IMR-90 (cell line): ENCODE measurements at regions not wholly inside any gene's neighbourhood (a gene's known extent, or its start where the extent isn't known, plus 50 kb on each side); places are given as distances from the start of the nearest gene placed in this dataset.

Experiments
- ATAC-seq: fragments of 200-7000 bp; cut with Tn5 transposase; 2 replicates; pipeline ENCODE4 v1.9.1; 2020; ENCODE audit warnings: low read depth, mild to moderate bottlenecking, moderate library complexity
- BruUV-seq: library from RNA; stranded (reverse); fragments of 400-500 nt; replicated peaks from 2 replicates; lab custom pipeline; 2021; lab: Mats Ljungman, UMichigan
- CTCF ChIA-PET: fragments of 300-600 bp; formaldehyde crosslinking; extraction: SDS; loops from one replicate; lab custom pipeline; 2021; ENCODE audit warnings: antibody characterized with exemption; lab: Yijun Ruan, JAX
- POLR2A ChIA-PET: fragments of 300-600 bp; sonication (Branson Sonifier 250); formaldehyde crosslinking; loops from one replicate; lab custom pipeline; 2022; ENCODE audit warnings: antibody characterized with exemption; ENCODE audit not compliant: unreplicated experiment; lab: Charles Lee
- DNase-seq: peaks from one replicate; pipeline ENCODE4 v3.0.0; 2013
- H2AFZ ChIP-seq: replicated peaks from 2 replicates; pipeline ENCODE3; 2013; ENCODE audit warnings: low read length, mild to moderate bottlenecking; ENCODE audit not compliant: poor library complexity
- H2AK5ac ChIP-seq: 2 replicates; pipeline ENCODE4 v1.6.1; 2013; ENCODE audit warnings: low read depth, low read length, inconsistent platforms
- H2AK9ac ChIP-seq: replicated peaks from 2 replicates; pipeline ENCODE3; 2013; ENCODE audit warnings: mild to moderate bottlenecking, low read depth, low read length, moderate library complexity; ENCODE audit not compliant: poor library complexity
- H2BK120ac ChIP-seq: 2 replicates; pipeline ENCODE4 v1.6.1; 2013; ENCODE audit warnings: low read depth, low read length, inconsistent platforms
- H2BK15ac ChIP-seq: 3 replicates; pipeline ENCODE4 v1.6.1; 2013; ENCODE audit warnings: low read depth, low read length, inconsistent platforms
- H2BK20ac ChIP-seq: 2 replicates; pipeline ENCODE4 v1.6.1; 2013; ENCODE audit warnings: low read depth, mild to moderate bottlenecking, inconsistent platforms, low read length, moderate library complexity
- H2BK5ac ChIP-seq: 2 replicates; pipeline ENCODE4 v1.6.1; 2013; ENCODE audit warnings: mild to moderate bottlenecking, low read depth, low read length, inconsistent platforms; ENCODE audit not compliant: poor library complexity, severe bottlenecking
- H3K14ac ChIP-seq: replicated peaks from 2 replicates; pipeline ENCODE4 v1.6.1; 2013; ENCODE audit warnings: low read depth, low read length, inconsistent platforms
- H3K18ac ChIP-seq: 2 replicates; pipeline ENCODE4 v1.6.1; 2013; ENCODE audit warnings: low read depth, low read length, control low read depth
- H3K23ac ChIP-seq: 2 replicates; pipeline ENCODE4 v1.6.1; 2013; ENCODE audit warnings: low read depth, low read length, inconsistent platforms
- H3K27ac ChIP-seq: 2 replicates; pipeline ENCODE4 v1.5.1; 2013; ENCODE audit warnings: mild to moderate bottlenecking, control low read depth, low read length; ENCODE audit not compliant: insufficient read depth
- H3K27me3 ChIP-seq: 2 replicates; pipeline ENCODE4 v1.6.1; 2013; ENCODE audit warnings: low read length; ENCODE audit not compliant: control insufficient read depth, insufficient read depth
- H3K36me3 ChIP-seq: 2 replicates; pipeline ENCODE4 v1.6.1; 2013; ENCODE audit warnings: low read length, mixed read lengths; ENCODE audit not compliant: control insufficient read depth, insufficient read depth
- H3K4ac ChIP-seq: 2 replicates; pipeline ENCODE4 v1.6.1; 2013; ENCODE audit warnings: low read depth, low read length, inconsistent platforms
- H3K4me1 ChIP-seq: 2 replicates; pipeline ENCODE4 v1.6.1; 2013; ENCODE audit warnings: low read length, mixed read lengths; ENCODE audit not compliant: control insufficient read depth, insufficient read depth
- H3K4me2 ChIP-seq: 2 replicates; pipeline ENCODE4 v1.6.1; 2013; ENCODE audit warnings: low read depth, mild to moderate bottlenecking, control low read depth, low read length, moderate library complexity
- H3K4me3 ChIP-seq: 2 replicates; pipeline ENCODE4 v1.5.1; 2013; ENCODE audit warnings: low read depth, mild to moderate bottlenecking, control low read depth, low read length, moderate library complexity; ENCODE audit not compliant: insufficient read depth
- H3K56ac ChIP-seq: 2 replicates; pipeline ENCODE4 v1.6.1; 2013; ENCODE audit warnings: low read length, inconsistent platforms; ENCODE audit not compliant: insufficient read depth; ENCODE audit errors: extremely low read depth
- H3K79me1 ChIP-seq, 2 experiments: 2 replicates each; pipeline ENCODE4 v1.6.1; 2013; ENCODE audit warnings: low read length in 2 of 2, inconsistent platforms in 1 of 2, low read depth in 1 of 2
- H3K9ac ChIP-seq: 2 replicates; pipeline ENCODE4 v1.6.1; 2013; ENCODE audit warnings: low read depth, low read length, control low read depth
- H3K9me1 ChIP-seq: 2 replicates; pipeline ENCODE4 v1.6.1; 2013; ENCODE audit warnings: low read length, inconsistent platforms; ENCODE audit not compliant: insufficient read depth
- H3K9me3 ChIP-seq: 2 replicates; pipeline ENCODE4 v1.6.1; 2013; ENCODE audit warnings: low read length; ENCODE audit not compliant: control insufficient read depth, insufficient read depth
- H4K20me1 ChIP-seq: 2 replicates; pipeline ENCODE4 v1.6.1; 2013; ENCODE audit warnings: low read length, inconsistent platforms; ENCODE audit not compliant: insufficient read depth
- H4K5ac ChIP-seq: 2 replicates; pipeline ENCODE4 v1.6.1; 2013; ENCODE audit warnings: mild to moderate bottlenecking, low read depth, low read length, control low read depth
- H4K8ac ChIP-seq, 2 experiments: 2 replicates each; pipeline ENCODE4 v1.6.1; 2013; ENCODE audit warnings: low read depth in 2 of 2, low read length in 2 of 2, control low read depth in 1 of 2, inconsistent platforms in 1 of 2
- H4K91ac ChIP-seq: 2 replicates; pipeline ENCODE4 v1.6.1; 2013; ENCODE audit warnings: low read depth, low read length, inconsistent platforms; ENCODE audit not compliant: insufficient read depth
- CHD1 ChIP-seq: IDR thresholded peaks from 2 replicates; pipeline ENCODE4 v1.6.1; 2012; ENCODE audit warnings: low read depth, low read length, improper control_type of control experiment
- MAFK ChIP-seq: IDR thresholded peaks from 2 replicates; pipeline ENCODE4 v1.6.1; 2012; ENCODE audit warnings: low read depth, low read length, improper control_type of control experiment
- RAD21 ChIP-seq: IDR thresholded peaks from 2 replicates; pipeline ENCODE4 v1.6.1; 2012; ENCODE audit warnings: low read length, improper control_type of control experiment
- RCOR1 ChIP-seq: IDR thresholded peaks from 2 replicates; pipeline ENCODE4 v1.6.1; 2012; ENCODE audit warnings: mild to moderate bottlenecking, low read length, improper control_type of control experiment; ENCODE audit not compliant: insufficient replicate concordance
- WGBS, 2 experiments: methylation state at CpG; one replicate each; pipeline versions ENCODE4 v1.1.5 to v1.1.7; 2013; ENCODE audit warnings: missing lambda C conversion rate in 2 of 2; ENCODE audit not compliant: insufficient read length in 1 of 2; ENCODE audit errors: extremely low coverage in 2 of 2; 5-methylcytosine and 5-hydroxymethylcytosine counted together
- dilution Hi-C: fragments of 300-500 bp; cut with HindIII; formaldehyde crosslinking; loops from one replicate; pipeline ENCODE4 v1.14.3; 2018; ENCODE audit warnings: low sequenced_read_pairs; ENCODE audit not compliant: unreplicated experiment
- in situ Hi-C: fragments of 300-500 bp; cut with MboI; formaldehyde crosslinking; loops from 3 replicates; pipeline ENCODE4 v1.14.3; 2019; ENCODE audit warnings: low sequenced_read_pairs, inconsistent platforms, mixed read lengths
- intact Hi-C: fragments of 100-400 bp; cut with micrococcal nuclease; formaldehyde crosslinking; loops from 2 replicates; pipeline ENCODE4 v1.10.0; 2022
- TF ChIP-seq, protein P1 (sequence below): fragments of 150-350 bp; IDR thresholded peaks from 2 replicates; pipeline ENCODE4 v1.6.1; 2017; ENCODE audit warnings: mild to moderate bottlenecking, antibody characterized with exemption, low read length, low read depth

DNA sequence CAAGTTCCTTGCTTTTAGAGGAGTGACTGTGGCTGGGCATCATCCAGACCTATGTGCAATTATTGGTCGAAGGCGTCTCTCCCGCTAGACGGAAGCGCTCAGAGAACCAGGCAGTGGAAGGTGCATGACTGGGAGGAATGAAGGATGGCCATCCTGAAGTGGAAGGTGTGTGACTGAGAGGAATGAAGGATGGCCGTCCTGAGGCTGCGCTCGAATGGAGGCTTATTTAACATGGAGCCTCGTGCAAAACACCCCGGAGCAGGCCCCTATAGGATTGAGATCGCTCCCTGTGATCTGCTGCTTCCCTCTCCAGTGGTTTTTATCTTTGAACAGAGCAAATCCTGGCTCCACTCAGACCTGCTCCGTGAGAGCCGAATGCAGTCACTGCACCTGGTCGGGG is 140.2 kb upstream of the ID2 start:
- Histone ChIP-seq H4K8ac (no peak overlapping the region), H2BK15ac (no peak overlapping the region), H2AK5ac (no peak overlapping the region), H3K4ac (no peak overlapping the region), H4K5ac (no peak overlapping the region), H3K9me1 (peaks cover 9% of the 10 kb centered on the region), H3K79me1 (no peaks in the 10 kb centered on the region), H3K4me3 (no peak overlapping the region), H3K27me3 (0 out of 2 replicates have a peak, but pooled peaks cover 2% of the 10 kb centered on the region), H4K20me1 (no peaks in the 10 kb centered on the region), H3K56ac (no peak overlapping the region), H3K23ac (no peak overlapping the region), H3K4me1 (peaks cover 21% of the 10 kb centered on the region), H3K14ac (no peak overlapping the region), H2AFZ (no peak overlapping the region), H4K91ac (no peak overlapping the region), H2AK9ac (no peak overlapping the region), H3K9ac (no peak overlapping the region), H2BK20ac (no peak overlapping the region), H3K9me3 (no peaks in the 10 kb centered on the region), H2BK120ac (no peak overlapping the region), H3K18ac (no peak overlapping the region), H3K36me3 (no peaks in the 10 kb centered on the region), H2BK5ac (no peak overlapping the region), H3K4me2 (no peak overlapping the region), H3K27ac (no peak overlapping the region)
- TF ChIP-seq RAD21 (no peak), MAFK (no peak), CHD1 (no peak), RCOR1 (no peak)
- TF ChIP-seq, protein P1, sequence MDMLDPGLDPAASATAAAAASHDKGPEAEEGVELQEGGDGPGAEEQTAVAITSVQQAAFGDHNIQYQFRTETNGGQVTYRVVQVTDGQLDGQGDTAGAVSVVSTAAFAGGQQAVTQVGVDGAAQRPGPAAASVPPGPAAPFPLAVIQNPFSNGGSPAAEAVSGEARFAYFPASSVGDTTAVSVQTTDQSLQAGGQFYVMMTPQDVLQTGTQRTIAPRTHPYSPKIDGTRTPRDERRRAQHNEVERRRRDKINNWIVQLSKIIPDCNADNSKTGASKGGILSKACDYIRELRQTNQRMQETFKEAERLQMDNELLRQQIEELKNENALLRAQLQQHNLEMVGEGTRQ = no peak
- BruUV-seq = no TSS peak
- ChIA-PET POLR2A (no interaction called here), CTCF (no interaction called here)
- dilution Hi-C loops = no loop called here
- ATAC-seq (no peak), DNase-seq (no peak)
- 96% methylated on average over 9 of the region's 14 CpGs; no CpG with 5 or more reads in 1 of the 2 experiments for WGBS, 2 experiments
- in situ Hi-C loops = loop anchor here (10.0 kb wide), 1 partner anchor 133 kb away; no protein-coding TSS in a partner anchor
- intact Hi-C loops = loop anchor here (2.0 kb wide), 1 partner anchor 135 kb away; no protein-coding TSS in a partner anchor
